Hematopoietic multipotent progenitor cell treated with erythropoietin and hydrocortisone succinate and interleukin-3 and kit ligand, for 8 days (in vitro differentiated cells): ENCODE measurements at regions not wholly inside any gene's neighbourhood (a gene's known extent, or its start where the extent isn't known, plus 50 kb on each side); places are given as distances from the start of the nearest gene placed in this dataset.
"Not testable (repeated sequence)": the region's sequence is repeated elsewhere in the genome, so short reads cannot be mapped to it uniquely, and the experiment has no call there.

Source experiments
- DNase-seq: peaks from one replicate; pipeline ENCODE4 v3.0.0-alpha.2; 2015

DNA sequence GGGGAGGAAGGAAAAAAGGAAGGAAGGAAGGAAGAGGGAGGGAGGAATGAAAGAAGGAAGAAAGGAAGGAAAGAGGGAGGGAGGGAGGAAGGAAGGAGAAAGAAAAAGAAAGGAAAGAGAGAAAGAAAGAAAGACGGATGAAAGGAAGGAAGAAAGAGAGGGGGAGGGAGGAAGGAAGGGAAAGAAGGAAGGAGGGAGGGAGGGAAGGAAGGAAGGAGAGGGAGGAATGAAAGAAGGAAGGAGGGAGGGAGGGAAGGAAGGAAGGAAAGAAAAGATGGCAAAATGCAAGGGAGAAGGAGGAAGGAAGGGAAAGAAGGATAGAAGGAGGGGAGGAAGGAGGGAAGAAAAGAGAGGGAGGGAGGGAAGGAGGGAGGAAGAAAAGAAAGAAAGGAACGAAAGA lies 257.3 kb upstream of the C16orf82 start:
- no peak for DNase-seq

DNA sequence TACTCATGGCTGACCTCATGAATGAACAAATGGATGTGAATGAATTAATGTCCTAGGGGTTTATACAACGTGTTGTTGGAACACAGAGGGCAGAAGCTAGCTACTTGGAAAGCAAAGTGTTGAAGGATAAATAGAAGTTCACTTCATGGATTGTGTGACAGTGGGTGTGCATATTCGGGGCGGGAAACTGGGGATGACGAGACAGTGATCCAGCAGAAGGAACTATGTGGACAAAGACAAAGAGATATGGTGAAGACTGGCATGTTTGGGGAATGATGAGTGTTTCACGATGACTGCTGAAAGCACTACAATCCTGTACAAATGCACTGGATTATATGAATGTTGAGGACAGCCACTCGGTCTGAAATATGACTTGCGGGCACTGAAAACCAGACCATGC lies 250.5 kb upstream of the C16orf82 start:
- DNase-seq = no peak

DNA sequence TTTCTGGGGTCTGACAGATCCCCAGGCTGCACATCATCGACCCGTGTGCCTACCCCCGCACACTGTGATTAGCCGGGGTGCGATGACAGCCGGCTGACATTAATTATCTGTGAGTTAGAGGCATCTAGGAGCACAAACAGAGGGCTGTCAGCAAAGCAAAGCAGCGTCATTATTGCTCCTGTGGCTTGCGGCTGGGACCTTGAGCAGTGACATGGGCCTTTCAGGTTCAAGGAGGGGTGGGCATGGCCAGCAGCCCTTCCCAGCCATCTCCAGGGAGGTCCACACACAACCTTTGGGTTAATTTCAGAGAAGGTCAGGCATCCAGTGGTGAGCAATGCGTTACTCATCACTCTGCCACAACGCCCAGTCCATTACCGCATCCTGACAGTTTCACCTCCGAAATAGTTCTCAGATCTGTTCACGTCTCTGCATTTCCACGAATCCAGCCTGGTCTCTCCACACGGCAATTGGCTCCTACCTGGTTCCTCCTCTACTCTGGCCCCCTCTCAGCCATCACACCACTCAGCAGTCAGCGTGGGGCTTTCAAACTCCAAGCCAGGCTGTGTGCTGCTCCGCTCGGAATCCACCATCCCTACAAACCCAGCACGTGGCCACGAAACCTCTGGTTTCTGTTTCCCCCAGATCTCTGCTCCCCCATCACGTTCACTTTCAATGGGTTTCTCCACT lies 249.7 kb upstream of the C16orf82 start:
- DNase-seq = no peak

DNA sequence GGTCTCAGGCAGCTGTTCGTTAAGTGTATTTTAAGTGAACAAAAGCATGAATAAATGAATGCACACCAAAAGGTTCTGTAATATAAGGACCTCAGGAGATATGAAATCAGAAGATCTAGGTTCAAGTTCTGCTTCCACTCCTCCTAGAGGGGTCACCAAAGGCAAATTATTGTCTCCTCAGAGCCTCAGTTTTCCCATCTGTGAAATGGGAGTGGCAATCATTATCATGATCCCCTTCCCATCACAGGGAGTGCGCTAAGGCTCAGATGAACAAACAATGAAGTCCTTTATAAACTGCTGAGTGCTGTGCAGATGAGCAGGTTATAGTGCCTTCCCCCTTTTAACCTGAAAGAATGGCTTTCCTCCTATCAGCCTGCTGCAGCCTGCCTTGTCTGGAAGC lies 248.3 kb upstream of the C16orf82 start:
- no peak for DNase-seq

DNA sequence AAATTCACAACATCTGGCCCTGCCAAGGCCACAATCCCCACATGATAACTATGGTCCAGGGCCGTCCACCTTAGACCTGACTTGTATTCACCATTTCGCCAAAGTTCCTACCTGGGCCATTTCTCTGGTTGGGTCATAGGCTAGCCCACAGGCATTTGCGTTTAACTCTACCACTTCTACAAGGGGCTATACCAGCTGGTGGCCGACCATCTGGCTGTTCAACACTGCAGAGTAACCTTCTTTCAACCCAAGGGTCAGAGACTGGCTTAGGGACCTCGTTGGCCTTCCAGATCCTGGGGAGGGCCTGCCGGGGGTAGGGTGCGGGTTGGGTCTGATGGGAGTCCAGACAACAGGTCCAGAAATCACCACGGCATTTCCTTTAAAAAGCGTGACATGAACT lies 242.3 kb upstream of the C16orf82 start:
- no peak for DNase-seq

DNA sequence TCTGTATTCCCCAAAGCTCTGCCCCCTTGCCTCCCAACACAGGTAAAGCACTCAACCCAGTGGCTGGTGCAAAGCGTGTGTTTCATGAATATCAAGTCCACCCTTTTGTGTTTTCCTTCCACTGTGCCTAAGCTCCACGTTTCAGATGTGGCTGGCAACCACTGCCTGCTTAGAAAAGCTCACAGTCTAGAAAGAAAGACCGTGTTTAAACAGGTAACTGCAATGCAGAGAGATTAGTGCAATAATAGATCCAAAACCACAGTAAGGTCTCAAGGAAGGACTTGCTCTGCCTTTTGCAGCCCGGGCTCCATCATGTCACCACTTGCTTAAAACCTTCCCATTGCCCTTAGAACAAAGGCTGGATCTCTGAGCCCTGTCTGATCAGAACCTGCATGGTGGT lies 240.2 kb upstream of the C16orf82 start:
- DNase-seq = no peak

DNA sequence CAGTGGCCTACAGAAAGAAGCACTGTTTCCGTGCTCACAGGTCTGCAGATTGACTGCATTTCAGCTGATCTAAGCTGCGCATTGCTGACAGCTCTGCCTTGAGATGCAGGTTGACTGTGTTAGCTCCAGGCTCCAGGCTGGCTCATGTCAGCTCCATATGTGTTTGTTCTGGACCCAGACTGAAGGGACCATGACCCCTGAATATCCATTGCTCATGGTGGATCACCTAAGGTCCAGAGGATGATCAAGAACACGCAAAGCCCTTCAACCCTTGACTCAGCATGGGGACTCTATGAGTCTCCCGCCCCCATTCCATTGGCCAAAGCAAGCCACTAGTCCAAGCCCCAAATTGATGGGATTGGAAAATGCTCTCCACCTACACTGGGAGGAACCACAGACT lies 239.3 kb upstream of the C16orf82 start:
- no peak for DNase-seq

DNA sequence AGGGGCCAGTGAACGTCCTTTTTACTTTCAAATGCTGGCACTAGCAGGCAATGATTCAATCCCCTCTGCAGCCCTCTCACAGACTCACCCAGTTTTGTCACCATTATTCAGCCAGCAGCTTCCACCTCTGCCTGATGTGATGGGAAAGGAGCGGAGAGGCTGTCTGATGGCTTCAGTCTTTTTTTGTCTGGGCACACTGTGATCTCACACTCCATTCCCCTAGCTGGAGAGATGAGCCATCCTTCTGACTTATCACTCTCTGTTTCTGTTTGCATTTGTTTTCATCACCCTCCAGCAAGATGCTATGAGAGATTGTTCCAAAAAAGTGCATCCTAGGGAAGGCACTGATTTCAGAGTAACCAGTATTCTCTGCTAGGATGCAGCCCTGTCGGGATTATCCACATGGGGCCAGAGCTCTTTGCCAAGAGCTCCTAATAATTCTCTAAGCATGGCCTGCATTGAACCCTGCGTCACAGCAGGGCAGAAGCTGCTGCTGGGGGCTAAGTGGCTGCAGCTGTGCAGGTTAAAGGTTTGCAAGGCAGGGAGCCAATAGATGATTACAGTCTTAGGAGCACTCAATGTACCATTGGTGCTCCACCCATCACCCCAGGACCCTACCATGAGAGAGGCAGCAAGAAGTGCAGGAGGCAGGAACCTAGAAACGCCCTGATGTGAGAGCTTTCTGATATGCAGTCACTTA lies 236.1 kb upstream of the C16orf82 start:
- no peak for DNase-seq

DNA sequence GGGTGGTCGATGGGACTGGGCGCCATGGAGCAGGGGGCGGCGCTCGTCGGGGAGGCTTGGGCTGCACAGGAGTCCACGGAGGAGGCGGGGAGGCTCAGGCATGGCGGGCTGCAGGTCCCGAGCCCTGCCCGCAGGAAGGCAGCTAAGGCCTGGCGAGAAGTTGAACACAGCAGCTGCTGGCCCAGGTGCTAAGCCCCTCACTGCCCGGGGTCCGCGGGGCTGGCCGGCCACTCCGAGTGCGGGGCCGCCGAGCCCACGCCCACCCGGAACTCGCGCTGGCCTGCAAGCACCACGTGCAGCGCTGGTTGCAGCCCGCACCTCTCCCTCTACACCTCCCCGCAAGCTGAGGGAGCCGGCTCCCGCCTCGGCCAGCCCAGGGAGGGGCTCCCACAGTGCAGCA lies 230.6 kb upstream of the C16orf82 start:
- not testable (repeated sequence) for DNase-seq

DNA sequence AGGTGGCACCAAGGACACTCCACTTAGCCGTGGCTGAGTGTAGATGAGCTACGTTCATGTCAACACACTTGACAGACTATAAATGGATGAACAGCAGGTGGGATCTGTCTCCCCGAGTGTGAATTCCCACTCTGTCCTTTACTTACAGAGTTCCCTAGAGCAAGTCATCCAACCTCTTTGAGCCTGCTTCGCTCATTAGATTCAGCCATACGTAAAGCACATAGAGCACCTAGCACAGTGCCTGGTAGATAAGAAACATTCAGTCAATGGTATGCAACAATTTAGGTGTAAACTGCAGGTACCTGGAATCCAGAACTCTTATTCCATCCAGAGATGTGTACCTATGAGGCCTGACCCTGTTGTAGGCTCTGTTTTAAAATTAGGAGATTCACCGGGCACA lies 227.8 kb upstream of the C16orf82 start:
- no peak for DNase-seq

DNA sequence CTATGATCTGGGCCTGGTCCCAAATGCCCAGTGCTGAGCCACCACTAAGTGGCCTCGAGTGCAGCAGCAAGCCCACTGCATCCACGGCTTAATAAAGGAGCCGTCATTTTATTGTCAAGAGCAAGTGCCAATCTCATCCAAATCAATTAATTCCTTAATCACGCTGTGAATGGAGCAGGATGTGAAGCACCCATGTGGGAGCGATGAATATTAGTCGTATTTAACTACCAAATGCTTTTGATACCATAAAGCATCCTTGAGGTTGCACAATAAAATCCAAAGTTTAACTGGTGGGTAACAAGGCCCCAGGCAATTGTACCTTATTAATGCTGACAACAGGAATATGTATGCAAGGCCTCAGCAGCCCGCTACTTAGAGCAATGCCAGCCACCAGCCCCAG lies 226.0 kb upstream of the C16orf82 start:
- no peak for DNase-seq

DNA sequence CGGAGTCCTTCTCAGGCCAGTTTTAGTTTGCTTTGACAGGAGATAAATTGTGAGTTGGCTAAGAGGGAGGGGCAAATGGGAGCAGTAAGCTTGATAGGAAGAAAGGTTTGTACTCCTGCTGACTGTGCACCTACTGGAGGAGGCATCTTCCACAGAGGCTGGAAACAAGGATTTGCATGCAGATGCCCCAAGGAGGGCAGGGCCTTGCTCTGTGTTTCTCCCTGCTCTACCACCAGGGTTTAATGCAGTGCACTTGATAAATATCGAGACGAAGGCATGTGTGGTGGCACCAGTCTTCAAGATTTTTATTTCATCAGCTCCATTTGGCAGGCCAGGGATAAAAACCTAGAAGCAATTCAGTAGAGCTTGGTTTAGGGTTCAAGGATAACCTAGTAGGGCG lies 210.5 kb upstream of the C16orf82 start:
- DNase-seq = no peak

DNA sequence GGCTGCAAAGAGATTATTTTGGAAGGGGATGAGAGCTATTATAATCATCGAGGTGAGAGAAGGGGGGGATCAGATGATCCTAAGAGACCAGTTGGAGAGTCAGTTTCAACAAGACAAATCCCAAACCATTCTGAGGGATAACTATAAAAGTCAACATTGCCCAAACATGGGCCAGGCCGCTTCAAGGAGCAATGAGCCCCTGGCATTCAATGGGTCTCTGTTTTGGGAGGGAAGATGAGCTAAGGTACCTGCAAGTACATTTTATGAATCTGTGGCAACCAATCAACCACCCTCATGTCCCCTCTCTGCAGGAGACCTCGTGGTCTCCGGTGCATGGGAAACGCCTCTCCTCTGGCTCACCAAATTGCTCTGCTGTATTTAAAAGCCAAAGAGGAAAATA lies 209.9 kb upstream of the C16orf82 start:
- no peak for DNase-seq

DNA sequence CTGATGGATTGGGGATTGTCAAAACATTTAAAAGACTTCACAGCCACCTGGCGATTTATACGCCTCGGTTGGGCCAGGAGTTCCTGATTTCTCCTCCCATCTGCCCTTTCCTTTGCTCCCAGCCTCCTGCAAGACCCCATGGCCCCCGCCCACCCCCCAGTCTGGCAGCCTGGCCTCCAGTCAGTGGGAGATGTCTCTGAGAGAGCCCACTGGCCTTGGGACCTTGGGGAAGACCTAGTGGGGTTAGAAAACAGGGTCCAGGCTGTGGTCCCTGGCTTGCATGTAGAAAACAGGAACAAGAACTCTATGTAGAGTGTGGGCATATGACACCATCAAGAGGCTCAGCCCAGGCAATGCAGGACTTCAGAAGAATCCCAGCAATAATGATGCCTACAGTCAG lies 209.4 kb upstream of the C16orf82 start:
- no peak for DNase-seq

DNA sequence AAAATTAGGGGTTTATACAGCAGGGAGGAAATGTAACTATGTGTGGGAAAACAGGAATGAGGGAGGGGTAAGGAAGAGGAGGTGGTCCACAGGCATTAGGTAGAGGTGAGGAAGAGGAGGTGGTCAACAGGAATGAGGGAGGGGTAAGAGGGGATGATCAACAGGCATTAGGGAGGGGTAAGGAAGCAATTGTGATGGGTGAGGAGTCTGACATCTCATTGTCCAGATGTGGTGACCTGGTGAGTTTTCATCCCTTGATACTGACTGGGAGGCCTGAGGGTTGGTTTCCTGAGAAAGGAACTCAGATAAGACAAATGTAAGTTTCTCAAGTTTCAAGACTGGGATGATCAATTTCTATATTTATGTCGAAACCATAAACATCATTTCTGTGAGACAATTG lies 206.2 kb upstream of the C16orf82 start:
- DNase-seq = no peak

DNA sequence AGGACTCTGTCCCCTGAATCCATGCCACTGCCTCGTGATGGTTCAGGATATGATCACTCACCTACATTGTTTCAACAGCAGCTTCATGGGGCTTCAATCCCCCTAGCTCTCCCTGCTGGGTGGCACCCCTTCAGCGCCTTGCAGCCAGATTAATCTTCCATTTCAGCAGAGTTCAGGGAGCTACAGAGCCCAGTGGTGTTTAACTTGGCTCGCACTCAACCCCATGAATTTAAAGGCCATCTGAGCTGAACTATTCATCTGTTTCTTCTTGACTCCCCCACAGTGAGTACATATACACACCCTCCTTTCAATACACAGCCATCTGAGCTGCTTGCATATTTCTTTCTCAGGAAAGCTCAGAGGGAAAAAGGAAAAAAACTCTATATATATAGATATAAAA lies 202.8 kb upstream of the C16orf82 start:
- no peak for DNase-seq

DNA sequence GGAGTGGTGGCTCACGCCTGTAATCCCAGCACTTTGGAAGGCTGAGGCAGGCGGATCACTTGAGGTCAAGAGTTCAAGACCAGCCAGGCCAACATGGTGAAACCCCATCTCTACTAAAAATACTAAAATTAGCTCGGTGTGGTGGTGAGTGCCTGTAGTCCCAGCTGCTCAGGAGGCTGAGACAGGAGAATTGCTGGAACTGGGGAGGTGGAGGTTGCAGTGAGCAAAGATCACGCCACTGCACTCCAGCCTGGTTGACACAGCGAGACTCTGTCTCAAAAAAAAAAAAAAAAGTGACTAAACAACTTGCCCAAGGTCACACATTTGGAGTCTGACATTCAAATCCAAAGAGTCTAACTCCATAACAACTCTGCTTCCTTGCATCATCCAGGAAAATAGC lies 192.4 kb upstream of the C16orf82 start:
- not testable (repeated sequence) for DNase-seq

DNA sequence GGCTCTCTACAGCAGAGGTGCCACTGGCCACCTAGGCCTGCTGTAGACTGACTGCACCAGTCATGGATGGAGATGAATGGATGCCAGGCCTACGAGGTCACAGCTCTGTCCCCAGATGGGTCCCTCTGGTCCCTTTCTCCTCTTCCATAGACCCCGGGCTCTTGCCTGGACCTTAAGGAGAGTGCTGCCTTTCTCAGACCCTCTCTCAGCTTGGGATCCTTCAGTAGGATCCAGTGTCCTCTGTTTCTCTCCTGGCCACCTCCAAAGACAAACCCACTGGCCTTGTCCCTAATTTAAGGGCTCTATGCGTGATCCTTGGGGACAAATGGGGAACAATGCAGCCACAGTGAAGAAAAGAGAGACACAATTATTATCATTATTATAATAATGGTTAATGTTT lies 189.3 kb upstream of the C16orf82 start:
- DNase-seq = no peak

DNA sequence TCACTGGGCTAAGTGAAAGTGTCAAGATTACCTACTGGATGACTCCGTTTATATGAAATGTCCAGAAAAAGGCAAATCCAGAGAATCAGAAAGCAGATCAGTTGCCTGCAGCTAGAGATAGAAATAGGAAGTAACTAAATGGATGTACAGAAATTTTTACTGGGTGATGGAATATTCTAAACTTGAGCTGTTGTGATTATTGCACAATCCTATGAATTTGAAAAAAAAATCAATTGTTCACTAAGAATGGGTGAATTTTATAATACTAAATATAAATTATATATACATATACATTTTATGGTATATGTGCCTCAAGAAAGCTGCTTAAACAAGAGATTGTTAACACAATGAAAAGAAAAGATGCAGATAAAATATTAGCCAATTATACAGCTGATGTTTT lies 181.1 kb upstream of the C16orf82 start:
- DNase-seq = no peak

DNA sequence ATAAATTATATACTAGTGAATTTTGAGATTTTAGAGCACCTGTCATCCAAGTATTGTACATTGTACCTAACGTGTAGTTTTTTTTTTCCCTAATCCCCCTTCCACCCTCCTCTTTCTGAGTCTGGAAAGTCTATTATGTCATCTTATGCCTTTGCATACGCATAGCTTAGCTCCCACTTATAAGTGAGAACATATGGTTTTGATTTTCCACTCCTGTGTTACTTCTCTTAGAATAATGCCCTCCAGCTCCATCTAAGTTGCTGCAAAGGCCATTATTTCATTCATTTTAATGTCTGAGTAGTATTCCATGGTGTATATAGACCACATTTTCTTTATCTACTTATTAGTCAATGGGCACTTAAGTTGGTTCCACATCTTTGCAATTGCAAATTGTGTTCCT lies 177.0 kb upstream of the C16orf82 start:
- no peak for DNase-seq

DNA sequence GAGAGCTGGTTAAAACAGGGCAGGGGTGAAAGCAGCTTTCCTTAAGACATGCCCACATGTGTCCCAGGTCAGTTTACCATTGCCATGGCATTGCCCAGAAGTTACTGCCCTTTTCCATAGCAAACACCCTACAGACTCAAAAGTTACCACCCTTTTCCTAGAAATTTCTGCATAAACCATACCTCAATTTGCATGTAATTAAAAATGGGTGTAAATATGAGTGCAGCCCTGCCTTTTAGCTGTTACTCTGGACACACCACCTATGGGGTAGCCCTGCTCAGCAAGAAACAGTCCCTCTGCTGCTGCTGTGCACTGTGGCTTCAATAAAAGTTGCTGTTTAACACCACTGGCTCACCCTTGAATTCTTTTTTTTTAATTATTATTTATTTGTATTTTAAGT lies 168.5 kb upstream of the C16orf82 start:
- no peak for DNase-seq

DNA sequence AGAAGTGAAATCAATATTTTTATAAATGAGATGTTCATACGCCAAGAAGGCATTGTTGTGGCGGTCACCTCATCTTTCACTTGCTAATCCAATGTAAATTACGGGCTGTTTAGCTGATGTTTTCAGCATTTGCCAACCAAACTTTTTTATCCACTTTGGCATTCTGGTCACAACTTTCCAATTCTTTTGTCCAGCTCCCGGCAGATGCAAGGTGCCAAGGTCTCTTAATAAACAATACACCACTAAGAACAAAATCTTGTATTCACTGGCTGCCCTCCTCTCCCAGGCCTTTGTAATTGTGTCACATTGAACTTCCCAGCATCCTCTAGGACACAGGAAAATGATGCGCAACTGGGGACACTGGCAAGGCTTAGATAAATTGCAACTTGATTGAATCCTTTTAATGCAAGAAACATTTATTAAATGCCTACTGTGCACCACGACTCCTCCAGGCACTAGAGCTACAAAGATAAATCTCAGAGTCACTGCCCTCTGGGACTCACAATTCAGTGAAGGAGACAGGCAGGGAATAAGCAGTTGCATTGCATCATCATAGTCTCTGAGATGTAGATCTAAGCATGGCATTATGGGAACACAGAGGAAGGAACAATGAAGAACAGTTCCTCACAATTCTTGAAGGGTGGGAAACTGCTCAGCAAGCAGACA lies 165.4 kb upstream of the C16orf82 start:
- DNase-seq = no peak

DNA sequence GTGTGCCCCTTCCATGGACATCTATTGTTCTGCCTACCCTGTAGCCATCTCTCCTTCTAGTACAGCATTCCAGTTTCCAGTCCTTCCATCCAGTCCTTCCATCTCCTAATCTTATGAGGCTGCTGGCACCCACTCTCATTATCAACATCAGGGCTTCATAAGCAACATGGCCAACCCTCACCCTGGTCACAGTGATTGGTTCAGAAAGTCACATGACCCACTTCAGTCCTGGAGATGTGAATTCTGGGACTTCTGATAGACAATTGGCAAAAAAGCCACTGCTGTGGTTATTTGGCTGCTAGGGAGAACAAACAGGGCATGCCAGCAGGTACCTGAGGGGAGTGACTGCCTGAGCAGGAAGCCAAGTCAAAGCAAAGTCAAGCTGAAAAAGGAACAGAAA lies 164.7 kb upstream of the C16orf82 start:
- DNase-seq = no peak

DNA sequence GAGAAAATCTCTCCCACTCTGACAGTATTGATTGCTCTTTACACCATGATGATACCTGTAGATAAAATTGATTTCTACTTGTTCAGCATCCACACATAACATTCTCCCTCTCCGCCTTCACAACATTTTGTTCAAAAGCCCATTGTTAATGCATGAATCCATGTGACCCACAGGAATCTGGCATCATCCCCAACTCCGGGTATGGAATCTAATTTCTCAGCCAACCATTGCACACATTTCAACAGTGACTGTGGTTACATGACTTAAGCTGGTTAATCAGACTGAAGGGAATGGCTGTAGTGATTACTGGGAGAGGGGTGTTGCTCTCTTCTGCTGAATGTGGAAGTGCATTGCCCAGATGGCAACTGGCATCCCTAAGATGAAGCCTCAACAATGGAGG lies 161.4 kb upstream of the C16orf82 start:
- no peak for DNase-seq

DNA sequence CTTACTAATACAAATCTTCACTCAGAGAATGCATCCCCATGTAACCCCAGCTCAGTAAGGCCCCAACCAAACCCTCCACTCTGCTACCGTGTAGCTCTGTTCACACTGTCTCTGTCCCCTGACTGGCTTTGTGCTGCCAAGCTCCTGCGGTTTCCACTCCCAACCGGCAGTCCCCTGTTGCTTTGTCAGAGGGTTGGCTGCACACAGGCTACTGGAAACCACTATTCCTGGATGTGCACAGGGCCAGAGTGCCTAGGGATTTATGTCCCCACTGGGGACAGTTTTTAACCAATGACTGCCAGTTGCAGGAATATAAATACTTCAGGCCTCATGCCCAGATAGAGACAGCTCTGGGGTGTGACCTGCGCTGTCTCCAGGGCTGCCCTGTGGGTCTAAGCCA lies 157.1 kb upstream of the C16orf82 start:
- DNase-seq = no peak
